Activated CD8-positive, alpha-beta memory T cell treated with anti-CD3 and anti-CD28 coated beads for 36 hours (primary cell): ENCODE measurements at regions not wholly inside any gene's neighbourhood (a gene's known extent, or its start where the extent isn't known, plus 50 kb on each side); places are given as distances from the start of the nearest gene placed in this dataset.

ENCODE experiments used
- CTCF ChIA-PET: fragments of 350-600 bp; sonication (Branson Sonifier 250); formaldehyde crosslinking; loops from one replicate; lab custom pipeline; 2021; ENCODE audit warnings: antibody characterized with exemption; lab: Charles Lee
- POLR2A ChIA-PET: fragments of 350-600 bp; sonication (Branson Sonifier 250); formaldehyde crosslinking; loops from one replicate; lab custom pipeline; 2021; ENCODE audit warnings: antibody characterized with exemption; lab: Charles Lee

GRCh38 chr9:88724331-88724730 lies 189.4 kb downstream of the NXNL2 start:
- POLR2A ChIA-PET, result no interaction called here

GRCh38 chr9:88725300-88726019 lies 190.5 kb downstream of the NXNL2 start:
- CTCF ChIA-PET, result no interaction called here
- POLR2A ChIA-PET, result no interaction called here

More at GRCh38 chr9:88724331-88724730, 189.4 kb downstream of the NXNL2 start:
- CTCF ChIA-PET, result interaction anchor here (0.7 kb wide), 1 partner anchor 115 kb away, joined by 3 read pairs; no protein-coding TSS in a partner anchor

GRCh38 chr9:88726803-88727202 lies 191.8 kb downstream of the NXNL2 start:
- ChIA-PET POLR2A (no interaction called here), CTCF (no interaction called here)

- CTCF ChIA-PET, result no interaction called here
- POLR2A ChIA-PET, result no interaction called here
These were observed 195.8 kb downstream of the NXNL2 start for GRCh38 chr9:88730780-88731179.

GRCh38 chr9:88732128-88732527 lies 197.2 kb downstream of the NXNL2 start:
- ChIA-PET POLR2A (no interaction called here), CTCF (no interaction called here)

- POLR2A ChIA-PET, result no interaction called here
- CTCF ChIA-PET, result no interaction called here
These were observed 198.9 kb downstream of the NXNL2 start for GRCh38 chr9:88733651-88734421.

GRCh38 chr9:88734527-88734926 lies 199.5 kb downstream of the NXNL2 start:
- ChIA-PET CTCF (interaction anchor here (1.0 kb wide), 1 partner anchor 24 kb away, joined by 3 read pairs; no protein-coding TSS in a partner anchor), POLR2A (no interaction called here)

GRCh38 chr9:88736136-88736637 lies 201.2 kb downstream of the NXNL2 start:
- ChIA-PET POLR2A (no interaction called here), CTCF (no interaction called here)

GRCh38 chr9:88737031-88737430 lies 202.1 kb downstream of the NXNL2 start:
- ChIA-PET POLR2A (no interaction called here), CTCF (no interaction called here)

- POLR2A ChIA-PET, result no interaction called here
- CTCF ChIA-PET, result no interaction called here
These were observed 202.9 kb downstream of the NXNL2 start for GRCh38 chr9:88737876-88738275.

- ChIA-PET POLR2A (no interaction called here), CTCF (no interaction called here)
These were observed 203.7 kb downstream of the NXNL2 start for GRCh38 chr9:88738709-88739108.

- POLR2A ChIA-PET, result no interaction called here
- CTCF ChIA-PET, result no interaction called here
These were observed 204.4 kb downstream of the NXNL2 start for GRCh38 chr9:88739373-88739772.

- CTCF ChIA-PET, result no interaction called here
- POLR2A ChIA-PET, result no interaction called here
These were observed 205.9 kb downstream of the NXNL2 start for GRCh38 chr9:88740844-88741243.

GRCh38 chr9:88741335-88741734 lies 206.4 kb downstream of the NXNL2 start:
- CTCF ChIA-PET, result no interaction called here
- POLR2A ChIA-PET, result no interaction called here

GRCh38 chr9:88742483-88742882 lies 207.5 kb downstream of the NXNL2 start:
- CTCF ChIA-PET, result no interaction called here
- POLR2A ChIA-PET, result no interaction called here

- ChIA-PET CTCF (no interaction called here), POLR2A (no interaction called here)
These were observed 207.9 kb downstream of the NXNL2 start for GRCh38 chr9:88742905-88743304.

GRCh38 chr9:88745276-88746001 lies 210.5 kb downstream of the NXNL2 start:
- POLR2A ChIA-PET, result no interaction called here

GRCh38 chr9:88746029-88746742 lies 211.2 kb downstream of the NXNL2 start:
- CTCF ChIA-PET, result no interaction called here
- POLR2A ChIA-PET, result no interaction called here

More at GRCh38 chr9:88745276-88746001, 210.5 kb downstream of the NXNL2 start:
- CTCF ChIA-PET, result no interaction called here

GRCh38 chr9:88746743-88747398 lies 211.9 kb downstream of the NXNL2 start:
- CTCF ChIA-PET, result no interaction called here
- POLR2A ChIA-PET, result no interaction called here
